ENCODE measurements at regions not wholly inside any gene's neighbourhood (a gene's known extent, or its start where the extent isn't known, plus 50 kb on each side); places are given as distances from the start of the nearest gene placed in this dataset.

GRCh38 chr7:86920154-86920553 lies 139.3 kb downstream of the ELAPOR2 start:
- intact Hi-C loops (cut with DNase I; ENCODE audit: low total_unique reads): loop anchor here (5.0 kb wide), 1 partner anchor 312 kb away; no protein-coding TSS in a partner anchor
- DNase-seq (ENCODE audit: low spot score in 2 of 2): no peak
- H3K4me3 ChIP-seq (ENCODE audit: low read depth, poor library complexity, severe bottlenecking): no peak overlapping the region
- no peak for TF ChIP-seq POLR2A (IDR thresholded peaks at IDR 0.05)
- no peak for TF ChIP-seq CTCF (IDR thresholded peaks at IDR 0.05)

- TF ChIP-seq POLR2A (IDR thresholded peaks at IDR 0.05) (no peak), CTCF (IDR thresholded peaks at IDR 0.05) (no peak)
- DNase-seq (ENCODE audit: low spot score in 2 of 2): no peak
- H3K4me3 ChIP-seq (ENCODE audit: low read depth, poor library complexity, severe bottlenecking): no peak overlapping the region
- 72 to 77% methylated on average over 3 of the region's 3 CpGs for WGBS, 2 donors
- intact Hi-C loops (cut with DNase I; ENCODE audit: low total_unique reads): no loop called here
Observed at GRCh38 chr7:86918245-86918644, 141.2 kb downstream of the ELAPOR2 start.

- TF ChIP-seq POLR2A (IDR thresholded peaks at IDR 0.05): no peak
- DNase-seq (ENCODE audit: low spot score in 2 of 2): no peak
- 81 to 89% methylated on average over 1 of the region's 1 CpG for WGBS, 2 donors
- intact Hi-C loops (cut with DNase I; ENCODE audit: low total_unique reads): no loop called here
- no peak overlapping the region for H3K4me3 ChIP-seq (ENCODE audit: low read depth, poor library complexity, severe bottlenecking)
Observed at GRCh38 chr7:86916277-86916825, 143.1 kb downstream of the ELAPOR2 start.

- TF ChIP-seq POLR2A (IDR thresholded peaks at IDR 0.05) (no peak), CTCF (IDR thresholded peaks at IDR 0.05) (no peak)
- 59 to 65% methylated on average over 1 of the region's 1 CpG for WGBS, 2 donors
- intact Hi-C loops (cut with DNase I; ENCODE audit: low total_unique reads): no loop called here
Observed at GRCh38 chr7:86914551-86914950, 144.9 kb downstream of the ELAPOR2 start.

More at GRCh38 chr7:86914551-86914950, 144.9 kb downstream of the ELAPOR2 start:
- no peak for DNase-seq (ENCODE audit: low spot score in 2 of 2)
- H3K4me3 ChIP-seq (ENCODE audit: low read depth, poor library complexity, severe bottlenecking): no peak overlapping the region

All from lower leg skin (tissue), 4 donors.